Activated CD4-positive, alpha-beta T cell treated with anti-CD3 and anti-CD28 coated beads, Interleukin-10, Interleukin-2, amounts not matched to agents 100 ng/mL and 50 ng/mL, durations not matched to agents 16 hours and 8 hours (primary cell): ENCODE measurements at regions not wholly inside any gene's neighbourhood (a gene's known extent, or its start where the extent isn't known, plus 50 kb on each side); places are given as distances from the start of the nearest gene placed in this dataset.

ENCODE experiments used
- DNase-seq: peaks from one replicate; pipeline ENCODE4 v3.0.0-alpha.2; 2020

- no peak for DNase-seq
These were observed 287.0 kb downstream of the DMRT2 start for GRCh38 chr9:1337169-1337568.

- no peak for DNase-seq
These were observed 290.2 kb downstream of the DMRT2 start for GRCh38 chr9:1340390-1340789.

- DNase-seq, result no peak
These were observed 303.1 kb downstream of the DMRT2 start for GRCh38 chr9:1353291-1353690.

- no peak for DNase-seq
These were observed 303.9 kb downstream of the DMRT2 start for GRCh38 chr9:1354086-1354485.

- no peak for DNase-seq
These were observed 304.4 kb downstream of the DMRT2 start for GRCh38 chr9:1354606-1355005.

- no peak for DNase-seq
These were observed 305.5 kb downstream of the DMRT2 start for GRCh38 chr9:1355656-1356055.

GRCh38 chr9:1362845-1363244 is 312.7 kb downstream of the DMRT2 start:
- DNase-seq, result no peak

- DNase-seq, result no peak
These were observed 316.1 kb downstream of the DMRT2 start for GRCh38 chr9:1366276-1366675.

- no peak for DNase-seq
These were observed 319.1 kb downstream of the DMRT2 start for GRCh38 chr9:1369297-1369696.

GRCh38 chr9:1373445-1373844 is 323.3 kb downstream of the DMRT2 start:
- DNase-seq, result no peak

- DNase-seq, result no peak
These were observed 333.8 kb downstream of the DMRT2 start for GRCh38 chr9:1383899-1384455.

- no peak for DNase-seq
These were observed 334.7 kb downstream of the DMRT2 start for GRCh38 chr9:1384816-1385215.

- DNase-seq, result no peak
These were observed 336.3 kb downstream of the DMRT2 start for GRCh38 chr9:1386420-1386819.

GRCh38 chr9:1388216-1388615 is 338.1 kb downstream of the DMRT2 start:
- no peak for DNase-seq

GRCh38 chr9:1400983-1401382 is 350.8 kb downstream of the DMRT2 start:
- no peak for DNase-seq

GRCh38 chr9:1404940-1405339 is 354.8 kb downstream of the DMRT2 start:
- no peak for DNase-seq

GRCh38 chr9:1411826-1412225 is 361.7 kb downstream of the DMRT2 start:
- no peak for DNase-seq

GRCh38 chr9:1414711-1415131 is 364.6 kb downstream of the DMRT2 start:
- no peak for DNase-seq

- DNase-seq, result no peak
These were observed 365.0 kb downstream of the DMRT2 start for GRCh38 chr9:1415146-1415545.

- DNase-seq, result no peak
These were observed 366.1 kb downstream of the DMRT2 start for GRCh38 chr9:1416261-1416660.

- DNase-seq, result peak; percentile 30
These were observed 371.3 kb downstream of the DMRT2 start for GRCh38 chr9:1421436-1421835.

- no peak for DNase-seq
These were observed 377.7 kb downstream of the DMRT2 start for GRCh38 chr9:1427875-1428274.

GRCh38 chr9:1429297-1429696 is 379.1 kb downstream of the DMRT2 start:
- DNase-seq, result no peak

GRCh38 chr9:1431461-1431860 is 381.3 kb downstream of the DMRT2 start:
- DNase-seq, result no peak

GRCh38 chr9:1434052-1434767 is 384.1 kb downstream of the DMRT2 start:
- DNase-seq, result no peak
